ENCODE measurements at regions not wholly inside any gene's neighbourhood (a gene's known extent, or its start where the extent isn't known, plus 50 kb on each side); places are given as distances from the start of the nearest gene placed in this dataset.
A peak's percentile ranks its signal among the peaks of the same experiment; 100 is the strongest.
"Not testable (repeated sequence)": the region's sequence is repeated elsewhere in the genome, so short reads cannot be mapped to it uniquely, and the experiment has no call there.

GRCh38 chr5:36390640-36391039 is 88.9 kb upstream of the RANBP3L start:
- no peak for DNase-seq (ENCODE audit: low spot score)

- no peak for DNase-seq (ENCODE audit: low spot score)
Measured at GRCh38 chr5:36392186-36392585, 90.5 kb upstream of the RANBP3L start.

- peak; percentile 34 for DNase-seq (ENCODE audit: low spot score)
Measured at GRCh38 chr5:36392818-36393217, 91.1 kb upstream of the RANBP3L start.

GRCh38 chr5:36393656-36394428 is 92.1 kb upstream of the RANBP3L start:
- no peak for DNase-seq (ENCODE audit: low spot score)

GRCh38 chr5:36395260-36395659 is 93.6 kb upstream of the RANBP3L start:
- no peak for DNase-seq (ENCODE audit: low spot score)

- not testable (repeated sequence) for DNase-seq (ENCODE audit: low spot score)
Measured at GRCh38 chr5:36395947-36396346, 94.2 kb upstream of the RANBP3L start.

GRCh38 chr5:36396640-36397039 is 94.9 kb upstream of the RANBP3L start:
- peak; percentile 39 for DNase-seq (ENCODE audit: low spot score)

GRCh38 chr5:36397901-36398536 is 96.3 kb upstream of the RANBP3L start:
- DNase-seq (ENCODE audit: low spot score), result peak; percentile 48

- no peak for DNase-seq (ENCODE audit: low spot score)
Measured at GRCh38 chr5:36402512-36402906, 100.8 kb upstream of the RANBP3L start.

GRCh38 chr5:36403632-36404311 is 102.1 kb upstream of the RANBP3L start:
- DNase-seq (ENCODE audit: low spot score), result no peak

GRCh38 chr5:36406023-36406422 is 104.3 kb upstream of the RANBP3L start:
- DNase-seq (ENCODE audit: low spot score), result no peak

- DNase-seq (ENCODE audit: low spot score), result no peak
Measured at GRCh38 chr5:36407396-36407795, 105.7 kb upstream of the RANBP3L start.

GRCh38 chr5:36409711-36410110 is 108.0 kb upstream of the RANBP3L start:
- not testable (repeated sequence) for DNase-seq (ENCODE audit: low spot score)

GRCh38 chr5:36410672-36411071 is 109.0 kb upstream of the RANBP3L start:
- DNase-seq (ENCODE audit: low spot score), result not testable (repeated sequence)

GRCh38 chr5:36414869-36415282 is 113.2 kb upstream of the RANBP3L start:
- DNase-seq (ENCODE audit: low spot score), result peak; percentile 86

- DNase-seq (ENCODE audit: low spot score), result no peak
Measured at GRCh38 chr5:36416605-36417004, 114.9 kb upstream of the RANBP3L start.

- no peak for DNase-seq (ENCODE audit: low spot score)
Measured at GRCh38 chr5:36417221-36417620, 115.5 kb upstream of the RANBP3L start.

GRCh38 chr5:36417668-36418067 is 116.0 kb upstream of the RANBP3L start:
- peak; percentile 79 for DNase-seq (ENCODE audit: low spot score)

GRCh38 chr5:36418152-36418979 is 116.7 kb upstream of the RANBP3L start:
- DNase-seq (ENCODE audit: low spot score), result peak; percentile 81

- DNase-seq (ENCODE audit: low spot score), result no peak
Measured at GRCh38 chr5:36421256-36421655, 119.6 kb upstream of the RANBP3L start.

- DNase-seq (ENCODE audit: low spot score), result peak; percentile 45
Measured at GRCh38 chr5:36422952-36423351, 121.2 kb upstream of the RANBP3L start.
